NCI-H748 (cell line): ENCODE measurements at regions not wholly inside any gene's neighbourhood (a gene's known extent, or its start where the extent isn't known, plus 50 kb on each side); places are given as distances from the start of the nearest gene placed in this dataset.

Source experiments
- DNase-seq: peaks from one replicate; lab custom pipeline; 2025; ENCODE audit not compliant: unreplicated experiment; lab: John Stamatoyannopoulos, UW

- peak; percentile 19 for DNase-seq
Measured at GRCh38 chr2:3001615-3002560, 375.7 kb downstream of the EIPR1 start.

GRCh38 chr2:3000968-3001367, 376.6 kb downstream of the EIPR1 start:
- DNase-seq = no peak

GRCh38 chr2:3000125-3000524, 377.5 kb downstream of the EIPR1 start:
- DNase-seq = no peak

- no peak for DNase-seq
Measured at GRCh38 chr2:2998971-2999370, 378.6 kb downstream of the EIPR1 start.

GRCh38 chr2:2993172-2993692, 384.4 kb downstream of the EIPR1 start:
- DNase-seq = peak; percentile 29

- no peak for DNase-seq
Measured at GRCh38 chr2:2992634-2993033, 385.0 kb downstream of the EIPR1 start.

- DNase-seq = no peak
Measured at GRCh38 chr2:2985020-2985419, 392.6 kb downstream of the EIPR1 start.

- DNase-seq = no peak
Measured at GRCh38 chr2:2981000-2981399, 396.6 kb downstream of the EIPR1 start.

GRCh38 chr2:2974982-2975381, 402.6 kb downstream of the EIPR1 start:
- DNase-seq = no peak

GRCh38 chr2:2960441-2961133, 417.0 kb downstream of the EIPR1 start:
- no peak for DNase-seq

GRCh38 chr2:2950403-2950952, 427.1 kb downstream of the EIPR1 start:
- DNase-seq = peak; percentile 22

GRCh38 chr2:2947406-2947805, 430.2 kb downstream of the EIPR1 start:
- DNase-seq = no peak

- DNase-seq = no peak
Measured at GRCh38 chr2:2942906-2943305, 434.7 kb downstream of the EIPR1 start.

- DNase-seq = no peak
Measured at GRCh38 chr2:2942225-2942624, 435.4 kb downstream of the EIPR1 start.

- DNase-seq = no peak
Measured at GRCh38 chr2:2941205-2941604, 436.4 kb downstream of the EIPR1 start.

- DNase-seq = no peak
Measured at GRCh38 chr2:2940702-2941101, 436.9 kb downstream of the EIPR1 start.

- DNase-seq = no peak
Measured at GRCh38 chr2:2940061-2940460, 437.6 kb downstream of the EIPR1 start.

- no peak for DNase-seq
Measured at GRCh38 chr2:2939078-2939795, 438.4 kb downstream of the EIPR1 start.

GRCh38 chr2:2938481-2938880, 439.1 kb downstream of the EIPR1 start:
- no peak for DNase-seq

GRCh38 chr2:2935445-2936149, 442.0 kb downstream of the EIPR1 start:
- DNase-seq = no peak
